WTC11 (cell line): ENCODE measurements at regions not wholly inside any gene's neighbourhood (a gene's known extent, or its start where the extent isn't known, plus 50 kb on each side); places are given as distances from the start of the nearest gene placed in this dataset.

ENCODE experiments used
- ATAC-seq: fragments of 200-7000 bp; cut with Tn5 transposase; 2 replicates; pipeline ENCODE4 v1.10.0; 2021; ENCODE audit warnings: mild to moderate bottlenecking, moderate library complexity
- CTCF ChIA-PET: fragments of 300-600 bp; sonication (Branson Sonifier 250); formaldehyde crosslinking; loops from one replicate; lab custom pipeline; 2021; ENCODE audit warnings: antibody characterized with exemption; lab: Charles Lee
- POLR2A ChIA-PET: fragments of 350-600 bp; sonication (Branson Sonifier 250); formaldehyde crosslinking; loops from one replicate; lab custom pipeline; 2021; ENCODE audit warnings: antibody characterized with exemption; lab: Charles Lee
- DNase-seq: peaks from one replicate; pipeline ENCODE4 v3.0.0; 2021; ENCODE audit warnings: low spot score
- H3K27ac Mint-ChIP-seq: 2 replicates; pipeline ENCODE4 v1.8.0; 2021; ENCODE audit warnings: mixed read lengths
- H3K27me3 Mint-ChIP-seq: 2 replicates; pipeline ENCODE4 v1.8.0; 2021; ENCODE audit warnings: low read depth, mild to moderate bottlenecking, moderate library complexity, mixed read lengths
- H3K36me3 Mint-ChIP-seq: 2 replicates; pipeline ENCODE4 v1.8.0; 2021; ENCODE audit warnings: mixed read lengths
- H3K4me1 Mint-ChIP-seq: 2 replicates; pipeline ENCODE4 v1.8.0; 2022; ENCODE audit warnings: mixed read lengths
- H3K4me3 Mint-ChIP-seq: 2 replicates; pipeline ENCODE4 v1.8.0; 2021; ENCODE audit warnings: mild to moderate bottlenecking, moderate library complexity, mixed read lengths
- H3K9me3 Mint-ChIP-seq: 2 replicates; pipeline ENCODE4 v1.8.0; 2021; ENCODE audit warnings: mixed read lengths
- ATF1 ChIP-seq: sonication (generic); formaldehyde crosslinking; IDR thresholded peaks from 2 replicates; pipeline ENCODE4 v1.8.1; 2023; ENCODE audit warnings: mild to moderate bottlenecking, moderate library complexity, missing genetic modification reagents
- ATF3 ChIP-seq: sonication (generic); formaldehyde crosslinking; conservative IDR thresholded peaks from 2 replicates; pipeline ENCODE4 v1.8.1; 2022; ENCODE audit warnings: mild to moderate bottlenecking, missing genetic modification reagents
- CREM ChIP-seq: sonication (generic); formaldehyde crosslinking; IDR thresholded peaks from 2 replicates; pipeline ENCODE4 v1.8.1; 2022; ENCODE audit warnings: mild to moderate bottlenecking, missing genetic modification reagents, moderate library complexity
- EMX1 ChIP-seq: fragments of 250-450 bp; sonication (Bioruptor Pico); IDR thresholded peaks from 2 replicates; pipeline ENCODE4 v1.8.0; 2021; ENCODE audit warnings: mild to moderate bottlenecking
- ERG ChIP-seq: fragments of 250-450 bp; sonication (Bioruptor Pico); IDR thresholded peaks from 2 replicates; pipeline ENCODE4 v1.8.0; 2021; ENCODE audit warnings: mild to moderate bottlenecking
- FOXJ3 ChIP-seq: sonication (generic); formaldehyde crosslinking; IDR thresholded peaks from 2 replicates; pipeline ENCODE4 v1.9.0; 2021; ENCODE audit warnings: missing genetic modification reagents, mild to moderate bottlenecking, borderline replicate concordance
- FOXP4 ChIP-seq: sonication (generic); formaldehyde crosslinking; IDR thresholded peaks from 2 replicates; pipeline ENCODE4 v1.8.0; 2022; ENCODE audit warnings: mild to moderate bottlenecking, missing genetic modification reagents
- GABPB1 ChIP-seq: sonication (generic); formaldehyde crosslinking; IDR thresholded peaks from 2 replicates; pipeline ENCODE4 v1.8.1; 2023; ENCODE audit warnings: mild to moderate bottlenecking, missing genetic modification reagents
- GRHL2 ChIP-seq: fragments of 250-450 bp; sonication (Bioruptor Pico); IDR thresholded peaks from 2 replicates; pipeline ENCODE4 v1.8.0; 2022; ENCODE audit warnings: mild to moderate bottlenecking, moderate library complexity; ENCODE audit not compliant: insufficient replicate concordance, severe bottlenecking
- IRF2 ChIP-seq: sonication (generic); formaldehyde crosslinking; IDR thresholded peaks from 2 replicates; pipeline ENCODE4 v1.8.0; 2022; ENCODE audit warnings: low read depth, missing genetic modification reagents, borderline replicate concordance
- JAZF1 ChIP-seq: fragments of 250-450 bp; sonication (Bioruptor Pico); IDR thresholded peaks from 2 replicates; pipeline ENCODE4 v1.9.0; 2021; ENCODE audit warnings: moderate library complexity, mild to moderate bottlenecking, inconsistent platforms
- JUN ChIP-seq: sonication (generic); formaldehyde crosslinking; IDR thresholded peaks from 2 replicates; pipeline ENCODE4 v1.8.0; 2023; ENCODE audit warnings: mild to moderate bottlenecking, missing genetic modification reagents
- KAT7 ChIP-seq: sonication (generic); formaldehyde crosslinking; IDR thresholded peaks from 2 replicates; pipeline ENCODE4 v1.8.1; 2023; ENCODE audit warnings: missing genetic modification reagents, mild to moderate bottlenecking, borderline replicate concordance
- MAX ChIP-seq: sonication (generic); formaldehyde crosslinking; IDR thresholded peaks from 2 replicates; pipeline ENCODE4 v1.8.0; 2022; ENCODE audit warnings: mild to moderate bottlenecking, missing genetic modification reagents
- MXD4 ChIP-seq: fragments of 250-450 bp; sonication (Bioruptor Pico); IDR thresholded peaks from 2 replicates; pipeline ENCODE4 v1.8.0; 2021; ENCODE audit warnings: mild to moderate bottlenecking, moderate library complexity, borderline replicate concordance
- NR2C2 ChIP-seq: sonication (generic); formaldehyde crosslinking; IDR thresholded peaks from 2 replicates; pipeline ENCODE4 v1.8.0; 2022; ENCODE audit warnings: mild to moderate bottlenecking, missing genetic modification reagents
- OVOL2 ChIP-seq: fragments of 250-450 bp; sonication (Bioruptor Pico); IDR thresholded peaks from 2 replicates; pipeline ENCODE4 v1.9.0; 2021; ENCODE audit warnings: mild to moderate bottlenecking, borderline replicate concordance
- RELA ChIP-seq: sonication (generic); formaldehyde crosslinking; IDR thresholded peaks from 2 replicates; pipeline ENCODE4 v1.8.1; 2022; ENCODE audit warnings: missing genetic modification reagents, mild to moderate bottlenecking, borderline replicate concordance
- RORB ChIP-seq: fragments of 250-450 bp; sonication (Bioruptor Pico); IDR thresholded peaks from 2 replicates; pipeline ENCODE4 v1.9.0; 2021; ENCODE audit warnings: mild to moderate bottlenecking
- SOX15 ChIP-seq: fragments of 250-450 bp; sonication (Bioruptor Pico); IDR thresholded peaks from 2 replicates; pipeline ENCODE4 v1.9.0; 2021; ENCODE audit warnings: mild to moderate bottlenecking
- TEAD4 ChIP-seq: sonication (generic); formaldehyde crosslinking; IDR thresholded peaks from 2 replicates; pipeline ENCODE4 v1.8.0; 2022; ENCODE audit warnings: mild to moderate bottlenecking, missing genetic modification reagents
- ZNF219 ChIP-seq: sonication (generic); formaldehyde crosslinking; IDR thresholded peaks from 2 replicates; pipeline ENCODE4 v1.8.0; 2023; ENCODE audit warnings: missing genetic modification reagents, mild to moderate bottlenecking, borderline replicate concordance
- ZNF317 ChIP-seq: sonication (generic); formaldehyde crosslinking; IDR thresholded peaks from 2 replicates; pipeline ENCODE4 v1.8.1; 2023; ENCODE audit warnings: low read depth, mild to moderate bottlenecking, moderate library complexity, missing genetic modification reagents, borderline replicate concordance
- ZNF423 ChIP-seq: fragments of 250-450 bp; sonication (Bioruptor Pico); IDR thresholded peaks from 2 replicates; pipeline ENCODE4 v2.1.2; 2022; ENCODE audit warnings: mild to moderate bottlenecking, moderate library complexity
- ZNF425 ChIP-seq: fragments of 250-450 bp; sonication (Bioruptor Pico); conservative IDR thresholded peaks from 2 replicates; pipeline ENCODE4 v1.9.0; 2021; ENCODE audit warnings: mild to moderate bottlenecking
- ZNF671 ChIP-seq: fragments of 250-450 bp; sonication (Bioruptor Pico); IDR thresholded peaks from 2 replicates; pipeline ENCODE4 v1.8.0; 2021; ENCODE audit warnings: mild to moderate bottlenecking

- H3K4me1 Mint-ChIP-seq = peaks cover 4% of the 10 kb centered on the region
- TF ChIP-seq ZNF671 (CRISPR knock-in tag) (no peak), RORB (CRISPR knock-in tag) (no peak), ERG (CRISPR knock-in tag) (no peak), JAZF1 (CRISPR knock-in tag) (no peak)
- H3K27me3 Mint-ChIP-seq = no peaks in the 10 kb centered on the region; the same call in none of the 2 replicates
- peaks cover 77% of the 10 kb centered on the region for H3K9me3 Mint-ChIP-seq
- no peak for ATAC-seq
- no peak overlapping the region for H3K27ac Mint-ChIP-seq
- ChIA-PET POLR2A (no interaction called here), CTCF (no interaction called here)
- no peak for DNase-seq
- peaks cover 38% of the 10 kb centered on the region for H3K36me3 Mint-ChIP-seq
- H3K4me3 Mint-ChIP-seq = no peak overlapping the region
Measured at GRCh38 chr3:118593277-118593670, 441.4 kb downstream of the IGSF11 start.

GRCh38 chr3:118597184-118597583 lies 437.5 kb downstream of the IGSF11 start:
- TF ChIP-seq OVOL2 (CRISPR knock-in tag) = no peak
- TF ChIP-seq FOXP4 = no peak
- TF ChIP-seq ZNF219 (CRISPR knock-in tag) = no peak
- no peak for TF ChIP-seq TEAD4 (CRISPR knock-in tag)
- no peak for TF ChIP-seq EMX1 (CRISPR knock-in tag)
- TF ChIP-seq ATF1 (CRISPR knock-in tag) = no peak
- no peak for TF ChIP-seq ZNF317 (CRISPR knock-in tag)
- no peak for TF ChIP-seq MXD4 (CRISPR knock-in tag)
- TF ChIP-seq ATF3 (CRISPR knock-in tag) = no peak
- TF ChIP-seq IRF2 (CRISPR knock-in tag) = no peak
- TF ChIP-seq CREM (CRISPR knock-in tag) = no peak
- TF ChIP-seq JUN (CRISPR knock-in tag) = no peak
- CTCF ChIA-PET = no interaction called here
- H3K4me3 Mint-ChIP-seq = no peak overlapping the region
- DNase-seq = no peak
- no peak for ATAC-seq
- no peaks in the 10 kb centered on the region; the same call in 1 of the 2 replicates for H3K27me3 Mint-ChIP-seq
- POLR2A ChIA-PET = interaction anchor here (0.7 kb wide), 1 partner anchor 25 kb away, joined by 3 read pairs; no protein-coding TSS in a partner anchor
- H3K4me1 Mint-ChIP-seq = 0 out of 2 replicates have a peak, but pooled peaks cover 4% of the 10 kb centered on the region
- peaks cover 53% of the 10 kb centered on the region for H3K9me3 Mint-ChIP-seq
- no peak overlapping the region for H3K27ac Mint-ChIP-seq
- H3K36me3 Mint-ChIP-seq = peaks cover 24% of the 10 kb centered on the region

- DNase-seq (no peak), ATAC-seq (no peak)
- Mint-ChIP-seq H3K4me3 (no peak overlapping the region), H3K9me3 (peaks cover 63% of the 10 kb centered on the region), H3K36me3 (peaks cover 8% of the 10 kb centered on the region), H3K27me3 (no peaks in the 10 kb centered on the region), H3K27ac (no peak overlapping the region), H3K4me1 (peaks cover 5% of the 10 kb centered on the region)
- CTCF ChIA-PET = interaction anchor here (0.8 kb wide), 1 partner anchor 1837 kb away, joined by 3 read pairs; no protein-coding TSS in a partner anchor
- POLR2A ChIA-PET = no interaction called here
- TF ChIP-seq ZNF423 (CRISPR knock-in tag) (no peak), KAT7 (no peak), GRHL2 (CRISPR knock-in tag) (no peak), NR2C2 (CRISPR knock-in tag) (no peak), GABPB1 (CRISPR knock-in tag) (no peak), ZNF425 (no peak), RELA (no peak), FOXJ3 (CRISPR knock-in tag) (no peak), SOX15 (CRISPR knock-in tag) (no peak), MAX (no peak)
Measured at GRCh38 chr3:118607915-118608820, 426.5 kb downstream of the IGSF11 start.
